GM12865 (cell line): ENCODE measurements at regions not wholly inside any gene's neighbourhood (a gene's known extent, or its start where the extent isn't known, plus 50 kb on each side); places are given as distances from the start of the nearest gene placed in this dataset.

Experiments used
- DNase-seq: peaks from one replicate; pipeline ENCODE4 v3.0.0; 2010; ENCODE audit warnings: low read depth
- H3K4me3 ChIP-seq: 2 replicates; pipeline ENCODE4 v1.5.1; 2011; ENCODE audit warnings: mild to moderate bottlenecking, low read depth, low read length, control low read depth
- CTCF ChIP-seq: IDR thresholded peaks from 2 replicates; pipeline ENCODE4 v1.5.1; 2011; ENCODE audit warnings: low read length, control low read depth, low read depth, inconsistent platforms; ENCODE audit not compliant: insufficient read depth; ENCODE audit errors: missing control alignments

GRCh38 chr1:101299710-101300109 is 62.9 kb downstream of the S1PR1 start:
- TF ChIP-seq CTCF, result no peak
- no peak for DNase-seq
- H3K4me3 ChIP-seq, result no peak overlapping the region

GRCh38 chr1:101300916-101301315 is 64.1 kb downstream of the S1PR1 start:
- TF ChIP-seq CTCF, result no peak
- H3K4me3 ChIP-seq, result no peak overlapping the region
- no peak for DNase-seq

DNA sequence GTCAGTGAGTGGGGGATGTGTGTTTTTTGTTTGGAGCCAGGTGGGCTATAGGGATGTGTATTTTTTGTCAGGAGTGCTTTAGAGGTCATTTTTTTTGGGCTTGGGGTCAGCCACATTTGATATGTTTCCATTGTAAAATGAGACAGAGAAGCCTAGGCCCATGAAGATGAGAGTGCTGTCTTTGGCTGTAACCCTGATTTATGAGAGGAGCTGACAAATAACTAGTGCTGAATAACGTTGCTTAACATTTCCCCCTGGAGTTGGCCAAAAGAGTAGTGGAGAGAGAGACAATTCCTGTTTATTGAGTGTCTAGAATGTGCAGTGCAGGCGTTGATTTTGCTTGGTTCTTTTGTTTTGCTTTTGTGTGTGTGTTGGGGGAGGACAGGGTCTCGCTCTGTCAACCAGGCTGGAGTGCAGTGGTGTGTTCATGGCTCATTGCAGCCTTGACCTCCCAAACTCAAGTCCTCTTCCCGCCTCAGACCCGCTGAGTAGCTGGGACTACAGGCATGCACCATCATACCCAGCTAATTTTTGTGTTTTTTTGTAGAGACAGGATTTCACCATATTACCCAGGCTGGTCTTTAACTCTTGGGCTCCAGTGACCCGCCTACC is 64.7 kb downstream of the S1PR1 start:
- H3K4me3 ChIP-seq, result no peak overlapping the region
- no peak for DNase-seq
- no peak for TF ChIP-seq CTCF

DNA sequence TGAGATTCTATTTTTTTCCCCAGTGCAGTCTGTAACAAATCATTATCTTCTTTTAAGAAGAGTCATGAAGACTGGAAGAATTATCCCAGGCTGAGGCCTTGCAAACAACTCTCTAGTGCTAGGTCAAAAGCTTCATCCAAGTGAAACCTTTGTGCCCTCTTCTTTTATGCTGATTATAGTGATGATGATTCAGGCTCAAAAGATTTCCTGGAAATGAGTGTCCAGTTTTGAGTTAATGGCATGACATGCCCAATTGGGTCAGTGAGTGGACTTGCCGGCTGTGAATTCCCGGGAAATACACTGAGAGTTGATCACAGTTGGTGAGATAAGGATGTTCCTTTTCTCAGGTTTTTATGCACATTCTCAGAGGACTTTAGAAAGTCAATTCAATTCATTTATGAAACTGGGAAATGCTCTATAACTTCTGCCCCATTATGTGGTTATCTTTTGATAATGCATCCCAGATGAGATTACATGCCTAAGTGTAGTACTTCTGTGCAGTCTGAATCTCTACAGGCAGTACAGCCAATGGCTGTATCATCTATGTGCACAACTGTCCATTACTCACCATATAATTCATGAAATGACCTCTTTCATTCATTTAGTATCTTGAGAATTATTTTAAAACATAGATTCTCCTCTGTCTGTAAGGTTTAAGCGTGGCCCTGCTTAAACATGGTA is 66.2 kb downstream of the S1PR1 start:
- no peak overlapping the region for H3K4me3 ChIP-seq
- TF ChIP-seq CTCF, result no peak
- no peak for DNase-seq

DNA sequence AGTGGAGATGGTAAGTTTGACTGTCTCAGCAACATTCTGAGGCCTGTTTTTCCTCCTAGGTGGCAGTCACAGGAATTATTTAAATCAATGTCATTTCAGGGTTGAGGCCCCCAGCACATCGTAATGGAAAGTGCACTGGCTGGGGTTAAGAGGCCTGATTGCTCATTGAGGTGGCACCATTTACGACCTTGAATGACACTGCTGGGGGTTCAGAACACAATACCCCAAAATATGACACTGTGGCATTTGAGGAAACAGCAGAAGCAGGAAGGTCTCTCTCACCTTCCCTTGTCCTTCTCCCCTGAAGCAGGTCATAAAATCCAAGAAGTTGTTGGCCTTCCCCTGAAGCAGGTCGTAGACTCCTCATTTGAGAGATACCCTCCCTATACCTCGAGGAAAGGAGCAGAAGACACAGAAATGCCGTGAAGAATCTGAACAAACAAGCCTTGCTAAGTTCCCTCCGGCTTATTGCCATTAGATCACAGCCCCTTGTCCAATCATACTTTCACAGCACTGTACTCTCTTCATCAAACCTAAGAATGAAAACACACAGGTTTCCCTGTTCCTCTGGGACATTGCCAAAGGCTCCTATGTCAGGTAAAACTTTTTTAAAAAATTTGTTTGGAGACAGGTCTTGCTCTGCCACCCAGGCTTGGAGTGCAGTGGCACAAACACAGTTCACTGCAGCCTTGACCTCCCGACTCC is 71.3 kb downstream of the S1PR1 start:
- peak overlapping the region; percentile 68 for H3K4me3 ChIP-seq
- DNase-seq, result no peak

GRCh38 chr1:101308935-101309333 is 72.1 kb downstream of the S1PR1 start:
- DNase-seq, result peak; percentile 77
- TF ChIP-seq CTCF, result no peak
- peak overlapping the region; percentile 68 for H3K4me3 ChIP-seq

More for the DNA sequence above, 71.3 kb downstream of the S1PR1 start:
- no peak for TF ChIP-seq CTCF
